Erythroblast (primary cell): ENCODE measurements at regions not wholly inside any gene's neighbourhood (a gene's known extent, or its start where the extent isn't known, plus 50 kb on each side); places are given as distances from the start of the nearest gene placed in this dataset.

Experiments
- GATA1 ChIP-seq: IDR thresholded peaks from 2 replicates; pipeline ENCODE4 v1.6.1; 2011; ENCODE audit warnings: low read depth, mild to moderate bottlenecking, control low read depth, low read length, moderate library complexity
- POLR2A ChIP-seq: IDR thresholded peaks from 2 replicates; pipeline ENCODE4 v1.6.1; 2011; ENCODE audit warnings: mild to moderate bottlenecking, low read length

- TF ChIP-seq POLR2A (no peak), GATA1 (no peak)
Observed at GRCh38 chr3:95048564-95048963, 985.7 kb downstream of the NSUN3 start.
